Ishikawa (cell line): ENCODE measurements at regions not wholly inside any gene's neighbourhood (a gene's known extent, or its start where the extent isn't known, plus 50 kb on each side); places are given as distances from the start of the nearest gene placed in this dataset.

Experiments
- CEBPB ChIP-seq: IDR thresholded peaks from 2 replicates; pipeline ENCODE4 v1.6.1; 2012
- CREB1 ChIP-seq: IDR thresholded peaks from 2 replicates; pipeline ENCODE4 v1.6.1; 2012; ENCODE audit warnings: low read depth
- EGR1 ChIP-seq: IDR thresholded peaks from 2 replicates; pipeline ENCODE4 v1.6.1; 2012
- EP300 ChIP-seq: IDR thresholded peaks from 2 replicates; pipeline ENCODE4 v1.6.1; 2012; ENCODE audit warnings: borderline replicate concordance
- FOXM1 ChIP-seq: IDR thresholded peaks from 2 replicates; pipeline ENCODE4 v1.6.1; 2012; ENCODE audit warnings: low read depth, borderline replicate concordance
- NFIC ChIP-seq: IDR thresholded peaks from 2 replicates; pipeline ENCODE4 v1.6.1; 2012
- RAD21 ChIP-seq: IDR thresholded peaks from 2 replicates; pipeline ENCODE4 v1.6.1; 2012; ENCODE audit warnings: low read depth
- TAF1 ChIP-seq: IDR thresholded peaks from 2 replicates; pipeline ENCODE4 v1.6.1; 2012; ENCODE audit warnings: low read depth, mild to moderate bottlenecking
- TCF12 ChIP-seq: IDR thresholded peaks from 2 replicates; pipeline ENCODE4 v1.6.1; 2012; ENCODE audit warnings: low read depth
- TEAD4 ChIP-seq: IDR thresholded peaks from 2 replicates; pipeline ENCODE4 v1.6.1; 2012
- YY1 ChIP-seq: IDR thresholded peaks from 2 replicates; pipeline ENCODE4 v1.6.1; 2012; ENCODE audit warnings: low read depth
- ZBTB7A ChIP-seq: IDR thresholded peaks from 2 replicates; pipeline ENCODE4 v1.6.1; 2012; ENCODE audit warnings: low read depth
- TF ChIP-seq, protein P1 (sequence below): IDR thresholded peaks from 2 replicates; pipeline ENCODE4 v1.6.1; 2012
- TF ChIP-seq, protein P2 (sequence below): IDR thresholded peaks from 2 replicates; pipeline ENCODE4 v1.6.1; 2012; ENCODE audit warnings: low read depth, mild to moderate bottlenecking
- TF ChIP-seq, protein P3 (sequence below): IDR thresholded peaks from 2 replicates; pipeline ENCODE4 v1.6.1; 2012

DNA sequence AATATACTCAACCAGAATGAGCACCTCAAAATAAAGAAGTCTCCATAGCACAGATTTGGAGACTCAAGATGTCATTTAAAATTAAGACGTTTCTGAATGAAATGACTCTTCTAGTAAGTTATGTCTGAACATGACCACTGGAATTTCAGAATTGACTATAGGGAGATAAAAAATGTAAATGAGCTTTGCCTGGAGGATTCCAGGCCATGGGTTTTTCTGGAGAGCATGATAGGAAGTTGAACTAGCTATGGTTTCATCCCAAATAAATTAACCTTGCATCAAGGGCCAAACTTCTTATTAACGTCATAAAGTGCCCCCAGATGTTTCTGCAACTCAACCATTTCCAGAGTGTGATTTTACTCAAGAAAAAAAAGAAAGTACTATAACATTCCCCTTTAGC is 222.6 kb upstream of the NR2F2 start:
- TF ChIP-seq CEBPB (no peak), NFIC (no peak), CREB1 (no peak), EGR1 (no peak), TEAD4 (no peak), FOXM1 (no peak), RAD21 (no peak), ZBTB7A (no peak), TAF1 (no peak)
- TF ChIP-seq, protein P1, sequence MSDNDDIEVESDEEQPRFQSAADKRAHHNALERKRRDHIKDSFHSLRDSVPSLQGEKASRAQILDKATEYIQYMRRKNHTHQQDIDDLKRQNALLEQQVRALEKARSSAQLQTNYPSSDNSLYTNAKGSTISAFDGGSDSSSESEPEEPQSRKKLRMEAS, result no peak
- TF ChIP-seq, protein P2, sequence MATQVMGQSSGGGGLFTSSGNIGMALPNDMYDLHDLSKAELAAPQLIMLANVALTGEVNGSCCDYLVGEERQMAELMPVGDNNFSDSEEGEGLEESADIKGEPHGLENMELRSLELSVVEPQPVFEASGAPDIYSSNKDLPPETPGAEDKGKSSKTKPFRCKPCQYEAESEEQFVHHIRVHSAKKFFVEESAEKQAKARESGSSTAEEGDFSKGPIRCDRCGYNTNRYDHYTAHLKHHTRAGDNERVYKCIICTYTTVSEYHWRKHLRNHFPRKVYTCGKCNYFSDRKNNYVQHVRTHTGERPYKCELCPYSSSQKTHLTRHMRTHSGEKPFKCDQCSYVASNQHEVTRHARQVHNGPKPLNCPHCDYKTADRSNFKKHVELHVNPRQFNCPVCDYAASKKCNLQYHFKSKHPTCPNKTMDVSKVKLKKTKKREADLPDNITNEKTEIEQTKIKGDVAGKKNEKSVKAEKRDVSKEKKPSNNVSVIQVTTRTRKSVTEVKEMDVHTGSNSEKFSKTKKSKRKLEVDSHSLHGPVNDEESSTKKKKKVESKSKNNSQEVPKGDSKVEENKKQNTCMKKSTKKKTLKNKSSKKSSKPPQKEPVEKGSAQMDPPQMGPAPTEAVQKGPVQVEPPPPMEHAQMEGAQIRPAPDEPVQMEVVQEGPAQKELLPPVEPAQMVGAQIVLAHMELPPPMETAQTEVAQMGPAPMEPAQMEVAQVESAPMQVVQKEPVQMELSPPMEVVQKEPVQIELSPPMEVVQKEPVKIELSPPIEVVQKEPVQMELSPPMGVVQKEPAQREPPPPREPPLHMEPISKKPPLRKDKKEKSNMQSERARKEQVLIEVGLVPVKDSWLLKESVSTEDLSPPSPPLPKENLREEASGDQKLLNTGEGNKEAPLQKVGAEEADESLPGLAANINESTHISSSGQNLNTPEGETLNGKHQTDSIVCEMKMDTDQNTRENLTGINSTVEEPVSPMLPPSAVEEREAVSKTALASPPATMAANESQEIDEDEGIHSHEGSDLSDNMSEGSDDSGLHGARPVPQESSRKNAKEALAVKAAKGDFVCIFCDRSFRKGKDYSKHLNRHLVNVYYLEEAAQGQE, result no peak

DNA sequence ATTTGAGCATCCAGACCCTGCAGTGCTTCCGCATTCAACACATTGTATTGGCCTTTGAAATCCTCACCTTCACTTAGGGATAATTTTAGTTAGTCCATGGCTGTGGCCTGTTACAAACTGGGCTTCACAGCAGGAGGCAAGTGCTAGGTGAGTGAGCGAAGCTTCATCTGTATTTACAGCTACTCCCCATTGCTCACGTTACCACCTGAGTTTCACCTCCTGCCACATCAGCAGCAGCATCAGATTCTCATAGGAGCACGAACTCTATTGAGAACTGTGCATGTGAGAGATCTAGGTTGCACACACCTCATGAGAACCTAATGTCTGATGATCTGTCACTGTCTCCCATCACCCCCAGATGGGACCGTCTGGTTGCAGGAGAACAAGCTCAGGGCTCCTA is 222.1 kb upstream of the NR2F2 start:
- TF ChIP-seq, protein P1, result no peak
- no peak for TF ChIP-seq EGR1
- no peak for TF ChIP-seq RAD21
- TF ChIP-seq, protein P3, sequence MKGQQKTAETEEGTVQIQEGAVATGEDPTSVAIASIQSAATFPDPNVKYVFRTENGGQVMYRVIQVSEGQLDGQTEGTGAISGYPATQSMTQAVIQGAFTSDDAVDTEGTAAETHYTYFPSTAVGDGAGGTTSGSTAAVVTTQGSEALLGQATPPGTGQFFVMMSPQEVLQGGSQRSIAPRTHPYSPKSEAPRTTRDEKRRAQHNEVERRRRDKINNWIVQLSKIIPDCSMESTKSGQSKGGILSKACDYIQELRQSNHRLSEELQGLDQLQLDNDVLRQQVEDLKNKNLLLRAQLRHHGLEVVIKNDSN, result no peak

DNA sequence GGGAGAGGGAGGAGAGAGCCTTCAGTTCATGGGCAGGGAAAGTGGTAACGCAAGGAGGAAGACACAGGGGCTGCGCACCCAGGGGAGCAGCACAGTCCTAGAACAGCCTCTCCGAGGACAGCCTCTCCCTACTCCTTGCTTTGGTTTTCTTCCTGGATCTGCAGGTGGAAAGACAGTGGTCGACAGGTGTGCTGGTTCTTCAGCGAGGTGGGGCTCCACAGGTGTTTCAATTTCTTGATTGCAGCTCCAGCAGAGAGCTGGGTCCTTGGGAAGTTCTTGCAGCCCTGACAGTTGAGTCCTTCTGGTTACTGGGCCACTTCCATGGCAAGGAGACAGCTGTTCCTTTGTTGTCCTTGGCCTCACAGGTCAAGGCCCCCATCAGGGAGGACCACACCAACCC is 220.7 kb upstream of the NR2F2 start:
- TF ChIP-seq RAD21, result no peak
- no peak for TF ChIP-seq YY1
- no peak for TF ChIP-seq TEAD4
- TF ChIP-seq, protein P1, result no peak
- TF ChIP-seq, protein P2, result no peak
- TF ChIP-seq ZBTB7A, result no peak
- no peak for TF ChIP-seq TCF12
- TF ChIP-seq FOXM1, result no peak

DNA sequence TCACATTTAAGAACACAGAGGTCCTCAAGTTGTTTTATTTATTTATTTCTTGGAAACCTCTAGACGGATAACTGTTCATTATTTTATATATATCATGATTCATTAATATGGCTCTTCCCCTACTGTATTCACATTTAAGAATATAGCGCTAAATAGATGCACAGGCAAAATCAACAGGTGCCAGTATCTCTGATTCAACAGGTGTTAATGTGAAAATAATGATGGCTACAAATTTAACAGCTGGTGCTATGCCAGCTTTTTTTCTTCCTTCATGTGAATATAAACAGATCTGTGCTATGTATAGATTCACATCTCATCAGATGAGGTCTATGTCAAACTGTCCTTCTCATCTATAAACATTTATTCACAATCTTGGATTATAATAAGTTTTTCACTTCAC is 218.5 kb upstream of the NR2F2 start:
- TF ChIP-seq, protein P2, result no peak
- TF ChIP-seq TCF12 (no peak), EGR1 (no peak), ZBTB7A (no peak), TEAD4 (no peak), TAF1 (no peak), RAD21 (no peak), FOXM1 (no peak), YY1 (no peak), EP300 (no peak), CREB1 (no peak), NFIC (no peak)
- TF ChIP-seq, protein P3, result no peak
- TF ChIP-seq, protein P1, result no peak

DNA sequence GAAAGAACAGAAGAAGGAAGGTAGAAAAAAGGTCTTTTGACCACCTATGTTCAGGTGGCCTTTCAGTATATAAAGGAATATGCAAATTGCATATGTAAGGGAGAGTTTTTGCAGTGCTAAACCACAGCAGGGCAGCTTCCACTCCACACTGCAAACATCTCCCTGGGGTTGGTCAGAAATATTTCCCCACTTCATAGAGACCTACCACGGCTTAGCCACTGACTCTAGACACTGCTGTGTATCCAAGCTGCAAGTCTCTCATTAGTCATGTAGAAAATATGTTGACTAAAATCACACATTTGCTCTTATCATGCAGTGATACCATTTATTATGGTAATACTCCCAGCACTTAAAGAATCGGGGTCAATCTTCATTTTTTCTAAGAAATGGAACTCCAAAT is 214.9 kb upstream of the NR2F2 start:
- TF ChIP-seq NFIC, result no peak
- TF ChIP-seq, protein P2, result no peak
- no peak for TF ChIP-seq CREB1
